Esophagus squamous epithelium (tissue), 5 donors: ENCODE measurements at regions not wholly inside any gene's neighbourhood (a gene's known extent, or its start where the extent isn't known, plus 50 kb on each side); places are given as distances from the start of the nearest gene placed in this dataset.

Experiments used
- DNase-seq: peaks from one replicate; lab custom pipeline; 2025; lab: John Stamatoyannopoulos, UW
- H3K27ac ChIP-seq, 4 donors: fragments of 200-600 bp; sonication (generic); one replicate each; pipeline ENCODE4 v1.5.1; 2016 to 2019; ENCODE audit warnings: mild to moderate bottlenecking in 1 of 4
- H3K27me3 ChIP-seq, 4 donors: fragments of 200-600 bp; sonication (generic); 1 replicate in 3 of 4; 2 replicates in 1 of 4; pipeline versions ENCODE4 v1.5.1 to v1.6.0; 2017 to 2021; ENCODE audit warnings: antibody characterized with exemption in 1 of 4
- H3K36me3 ChIP-seq, 3 donors: fragments of 200-600 bp; sonication (generic); one replicate each; pipeline ENCODE4 v1.5.1; 2016 to 2019
- H3K4me1 ChIP-seq, 3 donors: fragments of 200-600 bp; sonication (generic); one replicate each; pipeline ENCODE4 v1.5.1; 2017 to 2019
- H3K4me3 ChIP-seq, 4 donors: fragments of 200-600 bp; sonication (generic); 1 replicate in 3 of 4; 2 replicates in 1 of 4; pipeline ENCODE4 v1.5.1; 2016 to 2019; ENCODE audit warnings: mild to moderate bottlenecking in 2 of 4, moderate library complexity in 1 of 4
- H3K9me3 ChIP-seq, 3 donors: fragments of 200-600 bp; sonication (generic); one replicate each; pipeline ENCODE4 v1.5.1; 2016 to 2019
- POLR2A ChIP-seq, 4 donors: fragments of 450-650 bp; IDR thresholded peaks; one replicate each; pipeline ENCODE4 v1.6.1; 2017; ENCODE audit warnings: antibody characterized with exemption in 4 of 4, mild to moderate bottlenecking in 4 of 4, moderate library complexity in 3 of 4
- WGBS, 2 donors: methylation state at CpG; one replicate each; pipeline ENCODE4 v1.1.5; 2018; 5-methylcytosine and 5-hydroxymethylcytosine counted together
- intact Hi-C: fragments of 100-400 bp; cut with DNase I; formaldehyde crosslinking; loops from one replicate; pipeline ENCODE4 v1.15.0; 2022
- TF ChIP-seq, protein P1 (sequence below), 6 experiments: fragments of 450-650 bp in 4 of 6; fragments of 200-600 bp in 2 of 6; sonication (generic) in 2 of 6; IDR thresholded peaks; one replicate each; pipeline ENCODE4 v1.5.1; 2016 to 2019; ENCODE audit warnings: antibody characterized with exemption in 6 of 6, mild to moderate bottlenecking in 4 of 6, moderate library complexity in 4 of 6
- donor health status: DM: yes; HTN: yes; CAD: no.

GRCh38 chr3:10757821-10758130 is 58.3 kb upstream of the SLC6A11 start:
- H3K9me3 ChIP-seq = no peaks in the 10 kb centered on the region
- no peaks in the 10 kb centered on the region for H3K36me3 ChIP-seq
- no peak overlapping the region for H3K4me3 ChIP-seq
- no peak overlapping the region for H3K27ac ChIP-seq
- no peak for DNase-seq
- TF ChIP-seq, protein P1, sequence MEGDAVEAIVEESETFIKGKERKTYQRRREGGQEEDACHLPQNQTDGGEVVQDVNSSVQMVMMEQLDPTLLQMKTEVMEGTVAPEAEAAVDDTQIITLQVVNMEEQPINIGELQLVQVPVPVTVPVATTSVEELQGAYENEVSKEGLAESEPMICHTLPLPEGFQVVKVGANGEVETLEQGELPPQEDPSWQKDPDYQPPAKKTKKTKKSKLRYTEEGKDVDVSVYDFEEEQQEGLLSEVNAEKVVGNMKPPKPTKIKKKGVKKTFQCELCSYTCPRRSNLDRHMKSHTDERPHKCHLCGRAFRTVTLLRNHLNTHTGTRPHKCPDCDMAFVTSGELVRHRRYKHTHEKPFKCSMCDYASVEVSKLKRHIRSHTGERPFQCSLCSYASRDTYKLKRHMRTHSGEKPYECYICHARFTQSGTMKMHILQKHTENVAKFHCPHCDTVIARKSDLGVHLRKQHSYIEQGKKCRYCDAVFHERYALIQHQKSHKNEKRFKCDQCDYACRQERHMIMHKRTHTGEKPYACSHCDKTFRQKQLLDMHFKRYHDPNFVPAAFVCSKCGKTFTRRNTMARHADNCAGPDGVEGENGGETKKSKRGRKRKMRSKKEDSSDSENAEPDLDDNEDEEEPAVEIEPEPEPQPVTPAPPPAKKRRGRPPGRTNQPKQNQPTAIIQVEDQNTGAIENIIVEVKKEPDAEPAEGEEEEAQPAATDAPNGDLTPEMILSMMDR (IDR thresholded peaks at IDR 0.05) = no peak
- TF ChIP-seq POLR2A (IDR thresholded peaks at IDR 0.05) = no peak
- H3K4me1 ChIP-seq = peaks cover 0 to 6% (median 0%) of the 10 kb centered on the region in 3 donors
- peaks cover 0 to 96% (median 0%) of the 10 kb centered on the region in 4 donors for H3K27me3 ChIP-seq
- intact Hi-C loops = loop anchor here (5.0 to 10.0 kb wide), 2 partner anchors 127 to 300 kb away; no protein-coding TSS in a partner anchor
- WGBS, 2 donors = 0 to 33% methylated on average over 1 of the region's 1 CpG

DNA sequence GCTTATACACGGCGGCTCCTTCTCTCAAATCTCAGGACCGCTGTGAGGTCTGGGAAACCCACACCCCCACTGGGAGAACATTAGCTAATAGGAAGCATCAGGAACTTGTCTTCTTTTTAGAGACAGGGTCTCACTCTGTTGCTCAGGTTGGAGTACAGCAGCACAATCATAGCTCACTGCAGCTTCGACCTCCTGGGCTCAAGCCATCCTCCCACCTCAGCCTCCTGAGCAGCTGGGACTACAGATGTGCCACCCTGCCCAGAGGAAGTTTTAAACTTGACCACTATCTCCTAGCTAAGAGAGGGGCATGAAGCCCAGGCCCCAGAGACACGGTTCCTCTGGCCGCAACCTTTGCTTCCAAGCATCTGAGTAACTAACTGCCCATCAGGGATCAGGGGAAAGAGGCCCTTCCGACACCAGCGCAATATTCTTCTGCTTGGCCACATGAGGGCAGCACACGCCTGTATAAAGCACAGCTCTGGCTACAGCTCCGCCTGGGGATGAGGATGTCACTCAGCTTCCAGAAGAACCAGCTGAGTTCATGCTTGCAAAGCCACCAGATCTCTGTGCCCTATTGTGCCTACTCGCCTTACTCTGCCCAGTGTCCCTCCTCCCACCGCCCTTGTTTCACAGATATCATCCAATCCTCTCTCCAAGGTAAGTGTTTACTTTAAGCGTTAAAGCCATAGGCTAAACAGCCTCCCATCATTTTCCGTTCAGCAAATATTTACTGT is 57.6 kb upstream of the SLC6A11 start:
- WGBS, 2 donors = 32 to 39% methylated on average over 7 to 14 of the region's 14 CpGs
- Histone ChIP-seq H3K4me3 (no peak overlapping the region), H3K27ac (no peak overlapping the region), H3K27me3 (peaks cover 0 to 94% (median 0%) of the 10 kb centered on the region in 4 donors), H3K9me3 (no peaks in the 10 kb centered on the region), H3K36me3 (no peaks in the 10 kb centered on the region), H3K4me1 (peaks cover 0 to 6% (median 0%) of the 10 kb centered on the region in 3 donors)
- intact Hi-C loops = loop anchor here (5.0 to 10.0 kb wide), 2 partner anchors 126 to 299 kb away; no protein-coding TSS in a partner anchor
- no peak for TF ChIP-seq POLR2A (IDR thresholded peaks at IDR 0.05)
- TF ChIP-seq, protein P1 (IDR thresholded peaks at IDR 0.05) = peak in 5 of 6 experiments; percentile 58 to 88 (median 72)
- no peak for DNase-seq

DNA sequence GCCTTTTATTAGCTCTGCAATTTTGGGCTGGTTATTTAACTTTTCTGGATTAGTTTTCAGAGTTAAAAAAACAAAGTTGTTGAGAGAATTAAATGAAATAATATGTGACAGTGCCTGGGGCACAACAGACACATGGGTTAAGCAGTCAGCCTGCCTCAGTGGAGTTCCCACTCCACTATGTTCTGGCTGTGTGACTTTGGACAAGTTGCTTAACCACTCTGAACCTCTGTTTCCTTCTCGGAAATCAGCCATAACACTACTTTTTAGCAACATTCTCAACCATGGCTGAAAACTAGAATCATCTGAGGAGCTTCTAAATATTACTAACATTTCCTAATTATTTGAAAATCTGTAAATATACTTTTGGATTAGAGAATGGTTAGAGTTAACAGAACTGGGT is 56.5 kb upstream of the SLC6A11 start:
- intact Hi-C loops = loop anchor here (5.0 to 10.0 kb wide), 2 partner anchors 125 to 298 kb away; no protein-coding TSS in a partner anchor
- Histone ChIP-seq H3K4me3 (no peak overlapping the region), H3K4me1 (peaks cover 0 to 6% (median 0%) of the 10 kb centered on the region in 3 donors), H3K36me3 (no peaks in the 10 kb centered on the region), H3K9me3 (no peaks in the 10 kb centered on the region), H3K27me3 (peaks cover 0 to 92% (median 0%) of the 10 kb centered on the region in 4 donors), H3K27ac (no peak overlapping the region)
- 67 to 82% methylated on average over 1 of the region's 1 CpG for WGBS, 2 donors
- TF ChIP-seq, protein P1 (IDR thresholded peaks at IDR 0.05) = no peak
- no peak for TF ChIP-seq POLR2A (IDR thresholded peaks at IDR 0.05)
- DNase-seq = no peak

DNA sequence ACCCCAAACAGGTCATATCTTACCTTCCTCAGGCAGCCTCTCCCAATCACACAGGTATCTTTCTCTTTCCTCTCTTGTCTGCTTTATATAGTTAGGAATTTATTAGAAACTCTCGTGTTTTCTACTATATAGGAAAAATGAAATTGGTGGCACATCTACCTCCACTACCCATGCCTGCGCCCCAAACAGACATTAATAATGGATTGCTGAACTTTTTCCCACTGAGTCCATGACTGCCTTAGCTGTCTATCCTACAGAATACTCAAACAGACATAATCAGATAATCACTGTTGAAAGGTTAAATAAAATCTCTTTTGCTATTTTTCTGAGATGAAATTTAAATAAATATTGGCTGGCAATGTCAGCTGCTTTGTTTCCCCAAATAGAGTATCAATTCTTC is 55.8 kb upstream of the SLC6A11 start:
- WGBS, 2 donors = 60 to 87% methylated on average over 2 of the region's 2 CpGs
- peaks cover 0 to 92% (median 0%) of the 10 kb centered on the region in 4 donors for H3K27me3 ChIP-seq
- H3K27ac ChIP-seq = no peak overlapping the region
- peaks cover 0 to 6% (median 0%) of the 10 kb centered on the region in 3 donors for H3K4me1 ChIP-seq
- no peaks in the 10 kb centered on the region for H3K36me3 ChIP-seq
- intact Hi-C loops = loop anchor here (10.0 kb wide), 1 partner anchor 185 kb away; no protein-coding TSS in a partner anchor
- H3K9me3 ChIP-seq = no peaks in the 10 kb centered on the region
- TF ChIP-seq, protein P1 (IDR thresholded peaks at IDR 0.05) = no peak
- TF ChIP-seq POLR2A (IDR thresholded peaks at IDR 0.05) = no peak
- no peak for DNase-seq
- no peak overlapping the region for H3K4me3 ChIP-seq

DNA sequence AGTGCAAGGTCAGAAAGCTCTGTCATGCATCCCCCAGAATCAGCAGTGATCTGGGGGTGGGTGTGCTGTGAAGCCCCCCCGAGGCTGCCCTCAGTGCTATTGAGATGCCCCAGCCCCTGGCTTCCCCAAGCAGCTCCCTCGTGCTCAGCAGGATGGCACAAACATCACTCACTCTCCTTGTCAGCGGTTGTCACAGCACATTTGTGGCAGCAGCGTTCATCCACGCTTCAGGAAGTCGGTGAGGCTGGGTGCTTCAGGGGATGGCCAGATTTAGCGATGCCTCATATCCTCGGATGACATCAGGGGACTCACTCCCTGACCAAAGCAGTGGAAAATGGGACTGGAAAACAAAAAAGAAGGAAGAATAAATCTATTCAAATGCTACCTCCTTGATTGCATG is 54.4 kb upstream of the SLC6A11 start:
- Histone ChIP-seq H3K4me1 (peaks cover 0 to 6% (median 0%) of the 10 kb centered on the region in 3 donors), H3K4me3 (no peak overlapping the region), H3K27me3 (peaks cover 0 to 91% (median 0%) of the 10 kb centered on the region in 4 donors), H3K36me3 (no peaks in the 10 kb centered on the region), H3K27ac (no peak overlapping the region), H3K9me3 (no peaks in the 10 kb centered on the region)
- WGBS, 2 donors = 34 to 49% methylated on average over 6 to 8 of the region's 8 CpGs
- intact Hi-C loops = loop anchor here (10.0 kb wide), 1 partner anchor 183 kb away; no protein-coding TSS in a partner anchor
- DNase-seq = no peak
- TF ChIP-seq, protein P1 (IDR thresholded peaks at IDR 0.05) = no peak
- TF ChIP-seq POLR2A (IDR thresholded peaks at IDR 0.05) = no peak
